Upper lobe of left lung (tissue), 4 donors: ENCODE measurements at regions not wholly inside any gene's neighbourhood (a gene's known extent, or its start where the extent isn't known, plus 50 kb on each side); places are given as distances from the start of the nearest gene placed in this dataset.

Experiments
- CTCF ChIP-seq, 6 experiments: fragments of 450-650 bp in 4 of 6; fragments of 200-600 bp in 2 of 6; sonication (generic) in 2 of 6; IDR thresholded peaks; one replicate each; pipeline ENCODE4 v1.5.1; 2016 to 2019; ENCODE audit warnings: antibody characterized with exemption in 6 of 6
- EP300 ChIP-seq, 4 donors: sonication (generic); formaldehyde crosslinking; IDR thresholded peaks; one replicate each; pipeline ENCODE4 v1.5.1; 2017; ENCODE audit warnings: antibody characterized with exemption in 4 of 4, control low read depth in 2 of 4
- POLR2A ChIP-seq, 4 donors: fragments of 450-650 bp; IDR thresholded peaks; one replicate each; pipeline ENCODE4 v1.5.1; 2016 to 2017; ENCODE audit warnings: antibody characterized with exemption in 4 of 4, mild to moderate bottlenecking in 2 of 4
- POLR2AphosphoS5 ChIP-seq, 2 donors: sonication (generic); formaldehyde crosslinking; IDR thresholded peaks; one replicate each; pipeline ENCODE4 v1.5.1; 2017; ENCODE audit warnings: antibody characterized with exemption in 2 of 2

GRCh38 chr22:47767403-47767802 lies 1005.0 kb downstream of the TBC1D22A start:
- TF ChIP-seq CTCF (IDR thresholded peaks at IDR 0.05) (no peak), POLR2A (IDR thresholded peaks at IDR 0.05) (no peak), POLR2AphosphoS5 (IDR thresholded peaks at IDR 0.05) (no peak), EP300 (IDR thresholded peaks at IDR 0.05) (no peak)
